Breast epithelium (tissue), 4 donors: ENCODE measurements at regions not wholly inside any gene's neighbourhood (a gene's known extent, or its start where the extent isn't known, plus 50 kb on each side); places are given as distances from the start of the nearest gene placed in this dataset.

ENCODE experiments used
- DNase-seq, 2 donors: peaks; one replicate each; pipeline ENCODE4 v3.0.0-alpha.2; 2019; ENCODE audit warnings: low spot score in 2 of 2
- H3K27ac ChIP-seq, 2 donors: fragments of 200-600 bp; sonication (generic) in 1 of 2; one replicate each; pipeline ENCODE4 v1.5.1; 2016 to 2019; ENCODE audit warnings: mild to moderate bottlenecking in 1 of 2
- H3K27me3 ChIP-seq, 2 donors: fragments of 200-600 bp; sonication (generic) in 1 of 2; one replicate each; pipeline versions ENCODE4 v1.5.1 to v1.6.0; 2017 to 2019; ENCODE audit warnings: control low read depth in 1 of 2, mild to moderate bottlenecking in 1 of 2
- H3K36me3 ChIP-seq: fragments of 200-600 bp; one replicate; pipeline ENCODE4 v1.5.1; 2019
- H3K4me1 ChIP-seq, 2 donors: fragments of 200-600 bp; sonication (generic); one replicate each; pipeline ENCODE4 v1.5.1; 2016 to 2019; ENCODE audit warnings: control low read depth in 1 of 2
- H3K4me3 ChIP-seq, 3 donors: fragments of 200-600 bp; sonication (generic); 1 replicate in 2 of 3; 2 replicates in 1 of 3; pipeline ENCODE4 v1.5.1; 2016 to 2019; ENCODE audit warnings: mild to moderate bottlenecking in 3 of 3, moderate library complexity in 2 of 3
- H3K9me3 ChIP-seq, 2 donors: fragments of 200-600 bp; sonication (generic) in 1 of 2; one replicate each; pipeline ENCODE4 v1.5.1; 2016 to 2019; ENCODE audit warnings: control low read depth in 1 of 2
- POLR2A ChIP-seq: fragments of 450-650 bp; IDR thresholded peaks from one replicate; pipeline ENCODE4 v1.6.1; 2016; ENCODE audit warnings: antibody characterized with exemption, mild to moderate bottlenecking, moderate library complexity
- POLR2AphosphoS5 ChIP-seq, 3 donors: sonication (generic); formaldehyde crosslinking; IDR thresholded peaks; one replicate each; pipeline ENCODE4 v1.6.1; 2017; ENCODE audit warnings: antibody characterized with exemption in 3 of 3
- intact Hi-C: fragments of 100-400 bp; cut with DNase I; formaldehyde crosslinking; loops from one replicate; pipeline ENCODE4 v1.15.1; 2023; ENCODE audit warnings: low total_unique reads
- TF ChIP-seq, protein P1 (sequence below), 3 donors: fragments of 450-650 bp; IDR thresholded peaks; one replicate each; pipeline ENCODE4 v1.5.1; 2016 to 2017; ENCODE audit warnings: antibody characterized with exemption in 3 of 3, mild to moderate bottlenecking in 3 of 3, moderate library complexity in 3 of 3

DNA sequence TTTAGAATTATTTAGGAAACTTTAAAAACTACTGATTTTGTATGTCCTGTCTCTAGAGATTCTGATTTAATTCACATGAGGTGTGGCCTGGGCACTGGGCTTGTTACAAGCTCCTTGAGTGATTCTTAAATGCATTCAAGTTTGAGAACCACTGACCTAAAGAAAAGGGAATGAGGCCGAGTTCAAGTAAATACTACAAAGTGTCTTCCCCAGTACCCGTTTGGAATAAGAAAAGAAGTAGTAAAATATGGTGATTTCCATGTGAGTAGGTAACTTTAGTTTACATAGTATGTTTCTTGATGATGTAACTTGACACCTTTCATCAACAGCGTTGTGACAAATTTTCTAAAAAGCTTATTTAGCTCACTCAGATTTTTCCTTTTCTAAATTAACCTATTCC, 1022.9 kb upstream of the NRXN1 start:
- no peaks in the 10 kb centered on the region for H3K27me3 ChIP-seq
- peaks cover 13 to 21% of the 10 kb centered on the region in 2 donors for H3K9me3 ChIP-seq
- DNase-seq: no peak
- H3K27ac ChIP-seq: no peak overlapping the region
- intact Hi-C loops: no loop called here
- no peaks in the 10 kb centered on the region for H3K36me3 ChIP-seq
- TF ChIP-seq, protein P1, sequence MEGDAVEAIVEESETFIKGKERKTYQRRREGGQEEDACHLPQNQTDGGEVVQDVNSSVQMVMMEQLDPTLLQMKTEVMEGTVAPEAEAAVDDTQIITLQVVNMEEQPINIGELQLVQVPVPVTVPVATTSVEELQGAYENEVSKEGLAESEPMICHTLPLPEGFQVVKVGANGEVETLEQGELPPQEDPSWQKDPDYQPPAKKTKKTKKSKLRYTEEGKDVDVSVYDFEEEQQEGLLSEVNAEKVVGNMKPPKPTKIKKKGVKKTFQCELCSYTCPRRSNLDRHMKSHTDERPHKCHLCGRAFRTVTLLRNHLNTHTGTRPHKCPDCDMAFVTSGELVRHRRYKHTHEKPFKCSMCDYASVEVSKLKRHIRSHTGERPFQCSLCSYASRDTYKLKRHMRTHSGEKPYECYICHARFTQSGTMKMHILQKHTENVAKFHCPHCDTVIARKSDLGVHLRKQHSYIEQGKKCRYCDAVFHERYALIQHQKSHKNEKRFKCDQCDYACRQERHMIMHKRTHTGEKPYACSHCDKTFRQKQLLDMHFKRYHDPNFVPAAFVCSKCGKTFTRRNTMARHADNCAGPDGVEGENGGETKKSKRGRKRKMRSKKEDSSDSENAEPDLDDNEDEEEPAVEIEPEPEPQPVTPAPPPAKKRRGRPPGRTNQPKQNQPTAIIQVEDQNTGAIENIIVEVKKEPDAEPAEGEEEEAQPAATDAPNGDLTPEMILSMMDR (IDR thresholded peaks at IDR 0.05): no peak
- TF ChIP-seq POLR2AphosphoS5 (IDR thresholded peaks at IDR 0.05): no peak
- no peak for TF ChIP-seq POLR2A
- no peak overlapping the region for H3K4me3 ChIP-seq
- H3K4me1 ChIP-seq: no peaks in the 10 kb centered on the region

DNA sequence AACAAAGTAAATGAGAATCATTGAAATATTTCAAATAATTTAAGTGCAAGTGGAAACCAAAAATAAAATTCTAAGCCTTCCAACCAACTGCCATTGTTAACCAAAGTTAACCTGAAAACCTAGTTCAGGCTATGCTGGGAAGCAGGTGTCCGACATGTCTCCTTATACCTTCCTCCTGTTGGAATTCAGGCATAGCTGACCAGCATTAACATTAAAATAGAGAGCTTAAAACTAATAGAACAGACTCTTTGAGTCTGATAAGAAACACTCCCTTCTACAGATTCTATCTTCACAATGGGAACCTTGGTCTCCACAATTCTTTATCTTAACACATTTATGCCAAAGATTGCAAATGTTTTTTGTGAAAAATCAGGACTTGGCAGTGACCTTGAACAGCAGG, 1004.9 kb upstream of the NRXN1 start:
- H3K27ac ChIP-seq: no peak overlapping the region
- intact Hi-C loops: no loop called here
- H3K4me1 ChIP-seq: no peaks in the 10 kb centered on the region
- no peaks in the 10 kb centered on the region for H3K27me3 ChIP-seq
- no peaks in the 10 kb centered on the region for H3K9me3 ChIP-seq
- TF ChIP-seq POLR2AphosphoS5 (IDR thresholded peaks at IDR 0.05) (no peak), POLR2A (no peak)
- TF ChIP-seq, protein P1 (IDR thresholded peaks at IDR 0.05): no peak
- no peak overlapping the region for H3K4me3 ChIP-seq
- no peak for DNase-seq
- no peaks in the 10 kb centered on the region for H3K36me3 ChIP-seq

GRCh38 chr2:52036024-52036423, 1004.1 kb upstream of the NRXN1 start:
- TF ChIP-seq POLR2AphosphoS5 (IDR thresholded peaks at IDR 0.05) (no peak), POLR2A (no peak)
- TF ChIP-seq, protein P1 (IDR thresholded peaks at IDR 0.05): no peak
- Histone ChIP-seq H3K36me3 (no peaks in the 10 kb centered on the region), H3K4me1 (no peaks in the 10 kb centered on the region), H3K27me3 (no peaks in the 10 kb centered on the region), H3K9me3 (no peaks in the 10 kb centered on the region), H3K4me3 (no peak overlapping the region), H3K27ac (no peak overlapping the region)
- no peak for DNase-seq
- intact Hi-C loops: no loop called here

DNA sequence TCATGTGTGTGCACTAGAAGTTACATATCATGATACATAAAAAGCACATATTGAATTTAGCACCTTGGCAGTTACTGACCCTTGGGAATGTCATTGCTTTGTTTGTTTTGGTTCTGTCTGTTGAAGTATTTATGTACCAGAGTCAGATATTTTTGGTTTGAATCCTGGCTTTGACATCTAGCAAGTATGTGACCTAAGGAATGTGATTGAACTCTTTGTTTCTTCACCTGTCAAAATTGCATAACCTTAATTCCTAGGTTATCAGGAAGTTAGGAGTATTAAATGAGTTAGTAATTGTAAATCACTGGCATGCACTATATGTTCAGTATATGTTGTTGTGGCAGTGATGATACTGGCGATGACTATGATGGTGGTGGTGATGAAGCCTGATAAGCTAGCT, 1003.5 kb upstream of the NRXN1 start:
- no peak for TF ChIP-seq POLR2A
- TF ChIP-seq, protein P1 (IDR thresholded peaks at IDR 0.05): no peak
- no peak for TF ChIP-seq POLR2AphosphoS5 (IDR thresholded peaks at IDR 0.05)
- H3K4me1 ChIP-seq: no peaks in the 10 kb centered on the region
- H3K27ac ChIP-seq: no peak overlapping the region
- H3K36me3 ChIP-seq: no peaks in the 10 kb centered on the region
- intact Hi-C loops: no loop called here
- DNase-seq: no peak
- H3K9me3 ChIP-seq: no peaks in the 10 kb centered on the region
- no peaks in the 10 kb centered on the region for H3K27me3 ChIP-seq
- H3K4me3 ChIP-seq: no peak overlapping the region

GRCh38 chr2:52034706-52035105, 1002.8 kb upstream of the NRXN1 start:
- Histone ChIP-seq H3K27ac (no peak overlapping the region), H3K4me1 (no peaks in the 10 kb centered on the region), H3K9me3 (no peaks in the 10 kb centered on the region), H3K27me3 (no peaks in the 10 kb centered on the region), H3K36me3 (no peaks in the 10 kb centered on the region), H3K4me3 (no peak overlapping the region)
- TF ChIP-seq POLR2AphosphoS5 (IDR thresholded peaks at IDR 0.05) (no peak), POLR2A (no peak)
- TF ChIP-seq, protein P1 (IDR thresholded peaks at IDR 0.05): no peak
- intact Hi-C loops: no loop called here
- DNase-seq: no peak
